GM23338 (cell line): ENCODE measurements at regions not wholly inside any gene's neighbourhood (a gene's known extent, or its start where the extent isn't known, plus 50 kb on each side); places are given as distances from the start of the nearest gene placed in this dataset.

Experiments used
- ATAC-seq: fragments of 200-7000 bp; cut with Tn5 transposase; 3 replicates; pipeline ENCODE4 v1.9.1; 2020
- DNase-seq: peaks from one replicate; pipeline ENCODE4 v3.0.0-alpha.2; 2015; ENCODE audit warnings: low spot score
- H2AFZ ChIP-seq: fragments of 200-600 bp; sonication (generic); 2 replicates; pipeline ENCODE4 v1.8.0; 2016; ENCODE audit warnings: antibody characterized with exemption, mild to moderate bottlenecking, moderate library complexity
- H3F3A ChIP-seq: fragments of 200-600 bp; sonication (generic); replicated peaks from 2 replicates; pipeline ENCODE4 v1.8.0; 2017; ENCODE audit warnings: antibody characterized with exemption, mixed run types, low read depth
- H3K27ac ChIP-seq: fragments of 200-600 bp; sonication (generic); 2 replicates; pipeline ENCODE4 v1.6.1; 2016; ENCODE audit warnings: low read depth
- H3K27me3 ChIP-seq: fragments of 200-600 bp; sonication (generic); 2 replicates; pipeline ENCODE4 v1.8.0; 2016; ENCODE audit warnings: mild to moderate bottlenecking, mixed run types, moderate library complexity; ENCODE audit not compliant: insufficient read depth
- H3K36me3 ChIP-seq: fragments of 200-600 bp; sonication (generic); 2 replicates; pipeline ENCODE4 v1.8.0; 2016; ENCODE audit warnings: mild to moderate bottlenecking; ENCODE audit not compliant: insufficient read depth
- H3K4me1 ChIP-seq: fragments of 200-600 bp; sonication (generic); 2 replicates; pipeline ENCODE4 v1.8.0; 2016; ENCODE audit warnings: mild to moderate bottlenecking, moderate library complexity; ENCODE audit not compliant: insufficient read depth
- H3K4me2 ChIP-seq: fragments of 200-600 bp; sonication (generic); 2 replicates; pipeline ENCODE4 v1.7.1; 2017; ENCODE audit warnings: mixed run types
- H3K4me3 ChIP-seq: fragments of 200-600 bp; sonication (generic); 2 replicates; pipeline ENCODE4 v1.6.1; 2016; ENCODE audit warnings: mixed run types
- H3K79me2 ChIP-seq: fragments of 200-600 bp; sonication (generic); replicated peaks from 2 replicates; pipeline ENCODE4 v1.8.0; 2017; ENCODE audit warnings: mild to moderate bottlenecking; ENCODE audit not compliant: insufficient read depth
- H3K9me2 ChIP-seq: fragments of 200-600 bp; sonication (generic); 2 replicates; pipeline ENCODE4 v1.8.0; 2017; ENCODE audit not compliant: insufficient read depth
- H4K20me1 ChIP-seq: fragments of 200-600 bp; sonication (generic); replicated peaks from 2 replicates; pipeline ENCODE4 v1.8.0; 2017; ENCODE audit warnings: mild to moderate bottlenecking; ENCODE audit not compliant: insufficient read depth
- H3K27ac Mint-ChIP-seq: 2 replicates; pipeline ENCODE4 v1.8.0; 2020; ENCODE audit warnings: inconsistent platforms, mild to moderate bottlenecking, moderate library complexity, mixed read lengths
- H3K27me3 Mint-ChIP-seq: 3 replicates; pipeline ENCODE4 v1.8.0; 2022; ENCODE audit warnings: low read depth, mild to moderate bottlenecking, moderate library complexity, mixed read lengths, inconsistent platforms; ENCODE audit not compliant: insufficient read depth, poor library complexity
- H3K36me3 Mint-ChIP-seq: 3 replicates; pipeline ENCODE4 v1.8.0; 2021; ENCODE audit warnings: low read depth, mild to moderate bottlenecking, inconsistent platforms, moderate library complexity, mixed read lengths
- H3K4me1 Mint-ChIP-seq: 3 replicates; pipeline ENCODE4 v1.8.0; 2020; ENCODE audit warnings: mild to moderate bottlenecking, inconsistent platforms, mixed read lengths
- H3K4me3 Mint-ChIP-seq: 3 replicates; pipeline ENCODE4 v1.8.0; 2021; ENCODE audit warnings: moderate library complexity, mild to moderate bottlenecking, inconsistent platforms, mixed read lengths
- H3K9me3 Mint-ChIP-seq: 3 replicates; pipeline ENCODE4 v1.8.0; 2020; ENCODE audit warnings: moderate library complexity, mild to moderate bottlenecking, inconsistent platforms, mixed read lengths
- CTCF ChIP-seq, 2 experiments: fragments of 200-600 bp in 1 of 2; sonication (generic) in 1 of 2; conservative IDR thresholded peaks; 2 replicates each; pipeline versions ENCODE4 v1.5.1 to v1.6.1; 2016 to 2017; ENCODE audit warnings: antibody characterized with exemption in 2 of 2, low read depth in 2 of 2, mild to moderate bottlenecking in 2 of 2, moderate library complexity in 1 of 2
- EZH2phosphoT487 ChIP-seq: fragments of 200-600 bp; sonication (generic); IDR thresholded peaks from one replicate; pipeline ENCODE4 v1.8.1; 2018; ENCODE audit warnings: antibody characterized with exemption; ENCODE audit not compliant: unreplicated experiment
- JUNB ChIP-seq: IDR thresholded peaks from one replicate; pipeline ENCODE4 v1.6.1; 2016; ENCODE audit warnings: antibody characterized with exemption; ENCODE audit not compliant: unreplicated experiment
- STAT1 ChIP-seq: IDR thresholded peaks from one replicate; pipeline ENCODE4 v1.6.1; 2016; ENCODE audit warnings: antibody characterized with exemption; ENCODE audit not compliant: unreplicated experiment

DNA sequence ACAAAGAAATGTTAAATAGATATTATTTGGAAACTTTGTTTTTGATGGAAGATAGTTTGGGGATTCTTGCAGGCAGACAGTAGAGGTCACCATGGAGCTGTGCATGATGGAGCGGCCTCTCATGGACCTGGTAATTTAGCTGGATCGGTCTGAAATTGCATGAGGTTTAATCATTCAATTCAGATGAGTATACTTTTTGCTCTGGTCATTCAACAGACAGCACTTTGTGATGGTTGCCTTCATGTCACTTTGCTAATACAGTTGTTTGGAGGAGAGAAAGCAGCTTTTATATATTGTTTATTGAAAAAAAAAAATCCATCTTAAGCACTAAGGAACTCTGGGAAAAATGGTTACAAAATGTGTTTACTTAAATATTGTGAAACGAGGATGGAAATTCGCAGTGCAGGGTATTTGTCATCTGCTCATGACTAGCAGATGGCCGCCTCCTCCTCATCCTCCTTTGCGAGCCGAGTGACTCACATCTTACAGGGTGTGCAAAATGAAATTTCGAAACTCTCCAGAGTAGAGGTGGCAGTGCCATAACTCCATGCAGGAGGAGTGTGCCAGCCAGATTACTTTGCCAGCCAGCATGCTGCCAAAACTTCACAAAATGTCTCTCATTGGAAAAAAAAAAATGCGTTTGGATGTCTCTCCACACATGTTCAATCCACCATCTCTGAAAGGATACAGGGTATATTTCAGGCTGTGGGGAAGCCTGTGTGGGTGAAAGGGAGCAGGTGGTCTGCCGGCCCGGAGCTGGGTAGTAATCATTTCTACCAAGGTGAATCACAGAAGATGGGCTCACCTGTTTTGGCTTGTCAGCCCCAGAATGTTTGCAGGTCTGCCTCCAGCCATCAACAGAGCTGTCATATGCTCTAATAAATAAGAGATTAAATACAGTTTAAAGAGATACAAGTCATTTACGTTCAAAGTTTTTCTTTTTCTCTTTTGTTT is 314.9 kb upstream of the DIPK2B start:
- Histone ChIP-seq H3K4me3 (no peak overlapping the region), H3K4me2 (no peak overlapping the region), H3K27ac (no peak overlapping the region), H3K9me2 (no peaks in the 10 kb centered on the region), H2AFZ (no peak overlapping the region), H3K4me1 (no peaks in the 10 kb centered on the region), H3F3A (no peaks in the 10 kb centered on the region), H4K20me1 (no peaks in the 10 kb centered on the region), H3K36me3 (no peaks in the 10 kb centered on the region), H3K79me2 (no peaks in the 10 kb centered on the region), H3K27me3 (no peaks in the 10 kb centered on the region)
- Mint-ChIP-seq H3K4me1 (peaks cover 10% of the 10 kb centered on the region; the same call in 2 of the 3 replicates), H3K36me3 (no peaks in the 10 kb centered on the region), H3K27ac (no peak overlapping the region), H3K9me3 (no peaks in the 10 kb centered on the region), H3K4me3 (no peak overlapping the region), H3K27me3 (no peaks in the 10 kb centered on the region)
- TF ChIP-seq STAT1 (no peak), CTCF (conservative IDR thresholded peaks at IDR 0.05; ENCODE audit: low read depth in 2 of 2) (peak; percentile 67 to 68), EZH2phosphoT487 (no peak)
- ATAC-seq (peak; percentile 52; the same call in 2 of the 3 replicates), DNase-seq (peak; percentile 44)

GRCh38 chrX:45513042-45513441 is 312.4 kb upstream of the DIPK2B start:
- Mint-ChIP-seq H3K27ac (no peak overlapping the region), H3K4me1 (peaks cover 10% of the 10 kb centered on the region; the same call in 2 of the 3 replicates), H3K36me3 (no peaks in the 10 kb centered on the region), H3K4me3 (no peak overlapping the region), H3K9me3 (no peaks in the 10 kb centered on the region), H3K27me3 (no peaks in the 10 kb centered on the region)
- ATAC-seq (no peak), DNase-seq (no peak)
- H3F3A ChIP-seq = no peaks in the 10 kb centered on the region
- TF ChIP-seq CTCF (conservative IDR thresholded peaks at IDR 0.05; ENCODE audit: low read depth in 2 of 2) (peak in 1 of 2 experiments; percentile 28; a peak in 2 of 4 replicates), JUNB (no peak)
- H3K27me3 ChIP-seq = no peaks in the 10 kb centered on the region
- no peaks in the 10 kb centered on the region for H4K20me1 ChIP-seq
- H2AFZ ChIP-seq = no peak overlapping the region
- no peaks in the 10 kb centered on the region for H3K79me2 ChIP-seq
- no peak overlapping the region for H3K27ac ChIP-seq
- no peaks in the 10 kb centered on the region for H3K9me2 ChIP-seq
- no peak overlapping the region for H3K4me2 ChIP-seq
- no peak overlapping the region for H3K4me3 ChIP-seq
- no peaks in the 10 kb centered on the region for H3K36me3 ChIP-seq
- no peaks in the 10 kb centered on the region for H3K4me1 ChIP-seq
